HG03045 (cell line): ENCODE measurements at regions not wholly inside any gene's neighbourhood (a gene's known extent, or its start where the extent isn't known, plus 50 kb on each side); places are given as distances from the start of the nearest gene placed in this dataset.
"Not testable (repeated sequence)": the region's sequence is repeated elsewhere in the genome, so short reads cannot be mapped to it uniquely, and the experiment has no call there.

Experiments used
- ATAC-seq: cut with Tn5 transposase; IDR thresholded peaks from one replicate; pipeline ENCODE4 v1.9.1; 2021; ENCODE audit warnings: mild to moderate bottlenecking, moderate library complexity; ENCODE audit not compliant: unreplicated experiment

- no peak for ATAC-seq
Measured at GRCh38 chr15:95757171-95757570, 573.3 kb upstream of the NR2F2 start.

- no peak for ATAC-seq
Measured at GRCh38 chr15:95758451-95758850, 572.0 kb upstream of the NR2F2 start.

DNA sequence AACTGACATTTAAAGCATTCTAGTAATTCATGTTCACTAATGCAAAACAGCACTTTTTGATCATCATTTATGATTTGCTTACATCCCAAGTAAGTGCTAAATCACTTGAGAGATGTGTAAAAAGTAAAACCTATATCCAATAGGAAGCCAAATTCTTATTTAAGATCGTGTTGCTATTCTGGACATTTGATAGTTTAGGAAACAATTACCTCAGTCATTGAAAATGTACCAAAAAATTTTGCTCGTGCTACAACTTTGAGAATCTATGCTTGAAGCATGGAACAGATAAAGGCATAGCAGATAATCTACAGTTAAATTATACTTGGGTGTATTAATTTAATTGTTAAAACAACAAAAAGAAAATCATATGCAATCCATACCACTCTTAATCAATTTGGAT is 571.6 kb upstream of the NR2F2 start:
- no peak for ATAC-seq

GRCh38 chr15:95760508-95760907 is 570.0 kb upstream of the NR2F2 start:
- ATAC-seq: no peak

DNA sequence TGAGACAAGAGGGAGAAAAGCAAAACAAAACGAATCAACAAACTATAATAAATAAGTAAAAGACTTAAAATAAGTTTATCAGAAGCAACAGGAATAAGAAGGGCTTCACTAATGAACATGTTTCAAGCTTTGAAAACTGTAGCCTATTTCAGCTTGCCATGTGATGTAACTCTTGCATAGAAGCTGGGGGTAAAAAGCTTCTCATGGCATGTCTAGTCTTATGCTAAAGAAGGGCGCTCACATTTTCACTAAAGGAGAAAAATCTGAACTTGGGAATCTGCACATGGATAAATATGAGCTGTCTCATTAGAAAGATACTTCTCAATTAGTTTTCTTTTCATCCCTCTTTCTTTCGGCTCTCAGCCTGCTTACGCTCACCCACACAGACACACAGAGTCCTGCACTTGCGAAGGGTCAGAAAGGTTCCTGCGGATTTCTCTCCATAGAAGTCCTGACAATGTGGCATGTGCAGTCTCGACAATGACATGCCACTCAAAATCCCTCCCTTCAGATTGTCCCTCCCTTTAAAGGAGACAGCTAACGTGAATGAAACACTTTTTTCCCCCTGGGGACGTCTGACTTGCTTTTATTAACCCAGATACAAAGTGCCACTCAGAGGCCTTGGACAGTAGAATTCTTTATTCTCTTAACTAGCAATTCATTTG is 568.9 kb upstream of the NR2F2 start:
- ATAC-seq: no peak

- no peak for ATAC-seq
Measured at GRCh38 chr15:95763426-95763825, 567.1 kb upstream of the NR2F2 start.

GRCh38 chr15:95765161-95765560 is 565.3 kb upstream of the NR2F2 start:
- ATAC-seq: no peak

DNA sequence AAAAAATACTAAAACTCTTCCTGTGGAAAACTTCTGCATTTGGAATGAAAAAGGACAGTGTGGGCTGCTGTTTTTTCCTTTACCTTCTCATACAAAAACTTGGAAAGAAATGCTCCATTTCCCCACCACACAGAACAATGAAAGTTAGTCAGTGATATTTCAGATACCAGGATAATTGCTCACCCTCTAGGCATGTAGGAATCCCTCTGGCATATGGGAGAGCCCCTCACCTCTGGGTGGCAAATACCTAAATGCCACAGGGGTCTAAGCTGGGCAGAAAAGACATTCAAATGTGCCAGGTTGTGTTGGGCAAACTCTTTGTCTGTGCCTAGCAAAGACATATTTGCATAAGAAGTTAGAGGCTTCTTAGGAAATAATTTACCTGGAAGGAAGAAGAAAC is 560.3 kb upstream of the NR2F2 start:
- no peak for ATAC-seq

DNA sequence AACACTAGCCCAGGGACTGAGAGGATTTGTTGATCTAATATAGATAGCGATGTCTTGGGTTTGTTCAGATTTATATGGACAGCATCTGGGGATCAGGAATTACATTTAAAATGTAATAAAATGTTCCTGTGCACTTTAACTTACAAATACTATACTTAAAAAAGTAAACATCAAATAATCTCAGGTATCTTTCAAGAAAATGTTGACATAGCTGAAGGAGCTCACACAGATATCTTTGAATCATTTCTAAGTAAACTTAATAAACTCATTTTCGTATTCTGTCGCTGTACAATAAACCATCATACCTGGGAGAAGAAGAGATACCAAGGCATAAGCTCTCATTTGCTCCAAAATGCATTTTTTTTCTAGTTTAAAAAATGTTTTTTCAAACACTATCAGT is 557.5 kb upstream of the NR2F2 start:
- no peak for ATAC-seq

DNA sequence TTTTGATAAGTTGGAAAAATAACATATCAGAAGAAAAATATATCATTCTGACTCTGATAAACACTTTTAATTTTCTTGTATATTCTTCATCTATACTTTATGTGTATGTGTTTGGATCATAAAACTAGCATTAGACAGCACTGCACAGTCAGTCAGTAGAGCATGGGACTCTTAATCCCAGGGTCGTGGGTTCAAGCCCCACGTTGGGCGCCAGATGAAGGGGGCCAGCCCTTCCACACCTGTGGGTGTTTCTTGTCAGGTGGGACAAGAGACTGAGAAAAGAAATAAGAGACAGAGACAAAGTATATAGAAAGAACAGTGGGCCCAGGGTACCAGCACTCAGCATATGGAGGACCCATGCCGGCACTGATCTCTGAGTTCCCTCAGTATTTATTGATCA is 546.0 kb upstream of the NR2F2 start:
- ATAC-seq: no peak

DNA sequence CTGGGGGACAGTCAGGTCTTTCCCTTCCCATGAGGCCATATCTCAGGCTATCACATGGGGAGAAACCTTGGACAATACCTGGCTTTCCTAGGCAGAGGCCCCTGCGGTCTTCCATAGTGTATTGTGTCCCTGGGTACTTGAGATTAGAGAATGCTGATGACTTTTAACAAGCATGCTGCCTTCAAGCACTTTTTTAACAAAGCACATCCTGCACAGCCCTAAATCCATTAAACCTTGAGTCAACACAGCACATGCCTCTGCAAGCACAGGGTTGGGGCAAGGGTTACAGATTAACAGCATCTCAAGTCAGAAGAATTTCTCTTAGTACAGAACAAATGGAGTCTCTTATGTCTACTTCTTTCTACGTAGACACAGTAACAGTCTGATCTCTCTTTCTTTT is 545.2 kb upstream of the NR2F2 start:
- ATAC-seq: not testable (repeated sequence)

DNA sequence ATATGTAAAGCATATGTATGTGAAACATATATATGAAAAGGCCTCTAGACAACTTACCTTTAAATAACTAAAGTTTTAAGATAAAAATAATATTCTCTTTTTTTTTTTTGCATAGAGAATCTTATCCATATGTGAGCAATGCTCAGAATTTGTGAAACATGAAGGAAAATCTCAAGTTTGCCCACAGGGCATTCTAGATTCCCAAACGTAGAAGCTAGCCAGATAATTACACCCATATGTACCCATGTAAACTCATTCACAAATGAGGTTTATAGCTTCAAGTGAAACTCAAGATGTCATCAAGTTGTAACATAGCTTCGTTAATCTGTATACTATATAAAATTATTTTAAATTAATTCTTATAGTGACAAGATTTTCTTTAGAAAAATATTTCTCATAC is 537.3 kb upstream of the NR2F2 start:
- ATAC-seq: no peak

GRCh38 chr15:95795386-95795785 is 535.1 kb upstream of the NR2F2 start:
- no peak for ATAC-seq

GRCh38 chr15:95799286-95800200 is 531.0 kb upstream of the NR2F2 start:
- ATAC-seq: no peak

GRCh38 chr15:95804484-95804883 is 526.0 kb upstream of the NR2F2 start:
- ATAC-seq: no peak

- no peak for ATAC-seq
Measured at GRCh38 chr15:95812491-95812890, 518.0 kb upstream of the NR2F2 start.

GRCh38 chr15:95814908-95815307 is 515.6 kb upstream of the NR2F2 start:
- no peak for ATAC-seq

DNA sequence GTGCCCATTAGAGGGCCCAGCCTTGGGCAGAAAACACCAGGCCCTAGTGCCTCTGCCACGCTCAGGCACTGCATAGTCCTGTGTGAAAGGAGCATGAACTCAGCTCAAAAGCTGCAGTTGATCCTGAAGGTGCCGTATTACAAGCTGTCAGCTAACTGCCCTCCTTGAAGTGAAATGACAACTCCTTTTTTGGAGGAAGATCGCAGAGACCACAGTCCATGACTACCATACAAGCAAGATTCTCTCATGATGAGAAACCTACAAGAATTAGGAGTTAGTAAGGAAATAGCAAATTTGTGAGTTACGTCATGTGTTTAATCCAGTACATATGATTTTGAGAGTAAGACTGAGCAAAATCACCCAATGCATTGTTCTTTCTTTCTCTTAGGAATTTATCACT is 513.9 kb upstream of the NR2F2 start:
- no peak for ATAC-seq

DNA sequence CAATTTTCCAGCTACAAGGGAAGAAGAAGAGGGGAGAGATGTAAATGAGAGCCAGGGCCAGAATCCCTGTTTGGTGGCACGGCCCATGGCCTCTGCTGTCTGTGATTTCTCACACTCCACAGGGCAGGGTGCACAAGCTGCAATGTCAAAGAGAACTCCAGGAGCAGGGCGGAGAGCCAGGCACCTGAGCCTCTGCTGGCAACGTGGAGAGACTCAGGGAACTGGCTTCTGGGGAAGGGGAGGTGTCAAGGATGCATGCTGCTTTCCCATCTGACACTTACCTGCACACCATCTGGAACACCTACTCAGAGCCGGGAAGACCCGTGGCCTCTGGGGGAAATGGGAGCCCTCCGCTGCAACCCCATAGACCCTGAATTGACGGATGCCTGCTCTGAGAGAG is 507.5 kb upstream of the NR2F2 start:
- ATAC-seq: no peak

- no peak for ATAC-seq
Measured at GRCh38 chr15:95825208-95825607, 505.3 kb upstream of the NR2F2 start.

GRCh38 chr15:95825671-95826411 is 504.7 kb upstream of the NR2F2 start:
- no peak for ATAC-seq
